Activated CD8-positive, alpha-beta memory T cell treated with anti-CD3 and anti-CD28 coated beads, Interleukin-2, amount 50 U/mL, for 48 hours (primary cell): ENCODE measurements at regions not wholly inside any gene's neighbourhood (a gene's known extent, or its start where the extent isn't known, plus 50 kb on each side); places are given as distances from the start of the nearest gene placed in this dataset.

Experiments used
- DNase-seq: peaks from one replicate; pipeline ENCODE4 v3.0.0-alpha.2; 2020

DNA sequence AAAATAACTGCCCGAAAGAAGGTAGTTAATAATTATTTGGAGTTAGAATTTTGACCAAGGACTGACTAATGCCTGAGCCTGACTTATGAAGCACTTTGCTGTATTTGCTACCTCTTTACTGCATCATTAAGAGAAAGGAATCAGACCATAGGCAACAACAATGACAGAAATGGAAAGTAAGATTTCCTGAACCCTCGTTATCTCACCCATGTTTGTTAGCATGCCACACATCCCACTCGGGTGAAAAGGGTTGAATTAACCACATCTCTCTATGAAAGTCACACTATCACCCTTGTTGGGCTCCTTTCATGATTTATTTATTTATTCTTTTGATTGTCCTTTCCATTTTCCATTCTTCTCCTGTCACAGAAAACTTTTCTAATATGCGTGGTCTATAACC lies 59.6 kb downstream of the OLIG3 start:
- no peak for DNase-seq

DNA sequence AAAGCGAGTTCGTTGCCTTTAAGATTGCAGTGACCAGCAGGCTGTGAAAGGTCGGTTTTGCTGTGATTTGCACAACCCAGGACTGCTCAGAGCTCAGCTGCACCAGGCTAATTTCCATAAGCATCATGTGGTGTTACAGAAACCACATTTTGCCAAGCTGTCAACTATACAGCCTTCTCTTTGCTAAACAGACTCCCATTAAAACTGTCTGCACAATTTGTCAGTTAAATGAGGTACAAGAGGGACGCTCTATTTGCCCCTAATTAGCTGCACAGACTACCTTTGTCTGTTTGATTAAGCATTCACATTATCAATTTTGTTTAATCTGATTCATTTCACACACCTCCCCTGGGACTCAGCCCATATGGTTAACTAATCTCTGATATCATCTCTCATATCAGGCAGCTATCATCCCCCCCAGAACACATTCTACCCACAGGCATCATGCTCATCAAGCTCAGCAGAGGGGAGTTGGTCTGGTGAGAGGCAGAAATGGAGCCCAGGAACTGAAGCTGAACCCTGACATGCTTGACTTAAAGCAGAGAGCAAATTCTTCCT lies 62.1 kb downstream of the OLIG3 start:
- DNase-seq: no peak

DNA sequence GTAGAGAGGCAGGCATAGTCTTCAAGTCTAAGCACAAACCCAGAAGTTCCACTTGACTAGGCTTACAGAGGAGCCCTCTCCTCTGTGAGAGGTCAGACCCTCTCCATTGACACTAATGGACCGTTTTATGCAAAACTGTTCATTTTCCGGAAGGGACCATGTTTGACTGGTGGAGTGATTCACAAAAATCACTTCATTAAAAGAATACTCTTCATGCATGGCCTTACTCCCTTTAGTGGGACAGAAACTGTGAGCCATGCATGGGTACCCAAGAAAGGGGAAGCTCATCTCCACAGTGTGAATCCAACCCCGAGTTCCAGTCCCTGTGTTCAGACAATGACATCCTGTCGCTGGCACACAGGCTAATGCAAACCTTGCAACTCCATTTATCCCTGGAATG lies 63.2 kb downstream of the OLIG3 start:
- no peak for DNase-seq

DNA sequence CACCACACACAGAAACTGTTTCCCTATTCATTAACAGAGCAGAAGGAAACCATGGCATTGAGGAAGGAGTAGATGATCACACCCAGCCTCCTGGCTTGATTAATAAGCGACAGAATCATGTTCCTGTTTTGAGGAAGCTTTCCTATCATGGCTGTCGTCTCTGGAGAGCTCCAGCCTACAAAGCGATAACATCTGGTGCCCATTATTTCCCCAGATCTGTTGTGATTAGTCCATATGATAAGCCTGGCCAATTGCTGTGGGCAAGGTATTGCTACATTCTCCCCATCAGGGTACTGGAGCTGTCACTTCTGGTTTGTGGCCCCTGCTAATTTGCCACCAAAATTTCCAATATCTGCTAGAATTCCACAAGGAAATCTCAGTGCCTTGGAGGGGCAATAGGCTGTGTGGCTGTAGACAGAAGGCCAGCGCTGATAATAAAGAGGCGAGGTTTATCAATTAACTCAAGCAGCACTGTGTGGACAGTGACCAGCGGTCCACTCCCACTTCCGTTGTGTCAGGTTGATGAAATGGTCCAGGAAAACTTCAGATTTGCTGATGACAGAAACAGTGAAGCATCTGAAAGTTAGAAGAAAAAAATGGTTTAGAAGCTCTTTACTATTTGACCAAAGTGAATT lies 66.4 kb downstream of the OLIG3 start:
- DNase-seq: no peak

DNA sequence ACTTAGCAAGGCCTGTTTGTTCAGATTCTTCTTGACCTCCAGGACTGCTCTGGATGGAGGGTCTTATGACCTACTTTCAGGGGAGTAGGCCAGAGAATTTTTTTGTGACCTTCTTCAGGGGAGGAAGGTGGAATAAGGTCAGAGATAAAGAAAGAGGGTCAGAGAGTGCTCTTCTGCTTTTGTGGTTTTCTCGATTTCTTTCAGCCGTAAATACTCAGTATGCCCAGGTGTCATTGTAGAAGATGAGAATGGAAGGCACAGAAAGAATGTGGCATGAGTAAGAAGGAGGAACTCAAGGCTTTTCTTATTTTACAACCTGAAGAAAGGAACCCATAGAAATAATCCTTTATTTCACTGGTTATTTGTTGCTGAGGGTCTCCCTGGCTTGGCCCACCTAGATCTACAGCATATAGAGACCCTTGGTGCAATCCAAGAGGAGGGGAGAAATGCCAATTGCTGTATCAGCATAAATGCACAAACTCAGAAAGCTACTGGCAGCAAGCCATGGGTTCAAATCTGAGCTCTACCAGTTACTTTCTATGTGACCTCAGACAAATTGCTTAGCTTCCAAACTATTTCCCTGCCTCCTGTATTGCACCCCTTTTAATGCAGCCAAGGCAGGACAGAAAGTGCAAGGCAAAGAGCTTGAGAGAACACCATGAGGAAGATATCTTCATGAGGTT lies 68.0 kb downstream of the OLIG3 start:
- DNase-seq: no peak

DNA sequence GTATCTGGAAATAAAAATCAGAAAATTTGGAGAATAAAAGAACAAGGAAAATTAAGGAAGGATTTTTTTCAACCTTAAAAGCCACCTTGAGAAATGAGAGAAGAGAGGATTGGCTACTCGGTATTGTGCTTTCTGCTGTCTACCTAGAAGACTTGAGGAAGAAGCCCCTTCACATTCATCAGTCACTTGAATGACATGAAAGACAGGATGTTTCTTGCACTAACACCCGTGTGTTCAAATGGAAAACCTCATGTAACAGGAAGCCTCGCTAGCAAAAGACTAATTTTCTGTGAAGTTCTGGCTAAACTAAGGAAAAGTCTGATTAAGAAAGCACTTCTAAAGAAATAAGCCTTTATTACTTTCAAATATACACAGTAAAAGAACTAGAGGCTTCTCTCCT lies 69.9 kb downstream of the OLIG3 start:
- no peak for DNase-seq

DNA sequence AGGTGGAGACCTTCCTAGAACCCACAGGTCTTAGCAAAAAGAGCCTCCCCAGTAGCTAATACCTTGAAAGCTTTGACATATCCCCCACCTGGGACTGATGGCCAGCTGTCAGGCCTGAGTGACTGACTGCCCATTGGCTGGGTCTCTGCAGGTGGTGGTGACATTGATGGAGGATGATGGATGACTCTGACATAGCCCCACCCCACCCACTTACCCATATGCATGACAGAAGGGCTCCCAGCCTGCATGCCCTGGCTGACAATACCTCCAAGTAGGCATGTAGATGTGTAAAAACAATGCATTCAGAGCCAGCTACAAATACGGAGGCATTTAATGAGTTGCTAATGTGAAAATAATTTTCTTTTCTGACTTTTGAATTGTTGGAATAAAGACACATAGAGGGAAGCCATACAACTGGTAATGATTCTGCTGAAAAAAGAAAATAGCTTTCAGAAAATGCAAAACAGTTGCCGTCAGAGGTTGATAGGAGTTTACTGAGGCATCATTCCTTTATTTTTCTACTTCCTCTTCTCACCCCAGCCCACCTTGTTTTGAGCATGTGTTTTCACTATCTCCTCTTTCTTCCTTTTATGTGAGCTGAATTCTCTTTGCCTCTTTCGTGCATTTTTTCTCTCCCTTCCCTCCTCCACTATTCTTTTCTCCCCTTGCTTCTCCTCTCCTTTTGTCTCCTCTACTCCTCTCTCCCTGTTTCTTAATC lies 70.6 kb downstream of the OLIG3 start:
- DNase-seq: no peak

DNA sequence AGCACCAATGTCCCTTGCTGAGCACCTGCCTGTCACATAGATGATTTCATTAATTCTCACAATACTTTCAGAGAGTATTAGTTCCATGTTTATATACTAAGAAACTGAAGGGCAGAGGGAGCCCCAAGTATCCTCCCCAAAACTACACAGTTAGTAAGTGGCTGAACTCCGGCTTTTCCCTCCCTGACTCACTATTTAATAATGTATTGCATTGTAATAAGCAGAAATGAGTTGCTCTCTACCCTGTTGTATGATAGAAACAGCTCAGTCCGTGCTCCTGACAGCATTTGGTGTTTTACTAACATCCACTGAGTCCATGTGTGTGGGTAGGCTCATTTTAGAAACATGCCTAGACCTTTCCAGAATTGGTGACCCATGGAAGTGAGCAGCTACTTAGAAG lies 76.8 kb downstream of the OLIG3 start:
- no peak for DNase-seq

DNA sequence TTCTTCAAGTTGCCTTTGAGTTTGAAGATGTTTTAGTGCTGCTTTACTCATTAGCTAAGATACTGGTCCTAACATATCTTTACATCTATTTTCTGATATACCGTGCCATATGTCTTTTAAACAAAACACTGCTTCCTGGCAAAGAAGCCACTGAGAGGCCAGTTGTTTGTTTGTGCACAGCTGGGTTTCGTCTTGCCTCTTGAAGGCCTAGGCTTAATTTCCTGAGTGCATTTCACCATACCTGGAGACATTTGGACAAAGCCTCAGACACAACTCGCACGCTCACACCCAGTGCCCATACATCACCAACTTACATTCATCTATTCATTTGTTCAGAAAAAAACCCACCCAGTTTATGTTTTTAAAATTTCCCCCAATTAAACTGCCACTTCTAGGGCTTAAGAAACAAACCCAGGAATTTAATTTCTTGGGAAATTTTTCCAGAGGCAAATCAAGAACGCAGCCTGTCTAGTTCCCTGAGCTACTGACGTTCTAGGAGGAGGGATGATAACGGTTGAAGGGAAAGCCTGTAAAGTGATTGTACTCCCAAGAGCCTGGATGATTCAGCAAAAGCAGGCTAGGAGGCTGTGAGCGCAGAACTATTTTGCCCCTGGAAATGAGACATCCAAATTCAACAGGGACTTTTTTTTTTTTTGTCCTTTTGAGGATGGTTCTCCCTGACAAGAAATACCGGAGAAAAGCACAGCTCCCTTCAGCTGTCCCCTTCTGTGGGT lies 77.7 kb downstream of the OLIG3 start:
- DNase-seq: no peak

DNA sequence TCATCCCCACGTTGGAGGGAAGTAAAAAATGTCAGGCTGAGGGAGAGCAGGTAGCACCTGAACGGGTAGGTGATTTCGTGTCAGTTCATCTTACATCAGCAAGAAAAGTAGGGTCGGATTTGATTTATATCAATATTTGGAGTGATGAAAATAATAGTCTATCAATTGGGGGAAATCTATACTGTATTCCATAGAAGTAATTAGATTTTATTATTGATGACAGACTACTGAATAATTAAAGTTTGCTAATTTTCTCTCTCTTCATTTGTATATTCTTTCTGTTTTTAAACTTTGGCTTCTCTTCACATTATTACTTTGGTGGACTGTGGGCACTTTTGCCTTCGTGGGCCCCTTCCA lies 78.4 kb downstream of the OLIG3 start:
- DNase-seq: no peak

DNA sequence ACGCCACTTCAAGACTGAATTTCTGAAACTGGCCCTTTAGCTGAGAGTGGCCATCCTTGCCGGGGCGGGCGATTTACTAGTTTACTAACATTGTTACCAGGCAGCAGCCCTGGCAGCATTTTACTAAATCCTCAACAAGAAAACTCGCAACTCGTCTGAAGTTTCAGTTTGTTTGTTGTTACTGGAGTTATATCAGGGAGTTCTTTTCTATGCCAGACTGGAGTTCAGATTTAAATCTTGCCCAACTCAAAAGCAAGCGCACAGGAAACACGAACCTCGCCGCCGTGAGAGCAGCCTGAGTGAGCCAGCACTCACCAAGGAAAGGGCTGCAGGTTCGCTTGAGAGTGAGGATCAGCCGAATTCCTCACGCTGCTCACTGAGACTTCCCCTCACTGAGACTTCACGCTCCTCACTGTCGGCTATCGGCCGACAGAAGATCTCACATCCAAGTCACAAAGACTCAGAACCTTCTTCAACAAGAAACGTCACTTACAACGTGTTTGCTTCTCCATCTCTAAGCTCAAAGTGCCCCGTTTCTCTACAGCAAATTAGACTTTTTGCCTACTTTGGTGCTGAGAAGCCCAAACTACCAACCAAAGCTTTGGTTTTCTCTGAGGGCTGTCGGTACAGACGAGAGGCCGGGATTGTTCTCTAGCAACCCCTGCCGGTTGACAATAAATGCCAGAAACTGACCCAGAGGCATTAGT lies 78.9 kb downstream of the OLIG3 start:
- DNase-seq: peak; percentile 71

DNA sequence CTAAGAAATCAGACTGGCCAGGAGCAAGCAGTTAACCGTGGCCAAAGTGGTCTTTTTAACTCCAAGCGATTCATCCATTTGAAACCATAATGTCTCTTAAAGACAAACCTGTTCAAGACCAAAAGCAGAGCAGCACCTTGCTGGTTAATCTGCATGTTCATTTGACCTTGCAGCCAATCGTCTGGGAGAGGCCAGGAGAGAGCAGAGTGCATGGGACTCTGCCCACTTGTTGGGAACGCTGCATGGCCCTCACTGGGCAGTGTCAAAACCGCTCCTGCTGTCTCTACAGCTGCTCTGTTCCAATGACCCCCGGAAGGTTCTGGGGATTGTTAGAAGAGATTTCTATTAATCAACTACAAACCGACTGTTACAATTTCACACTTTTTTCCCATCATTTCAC lies 79.6 kb downstream of the OLIG3 start:
- no peak for DNase-seq

DNA sequence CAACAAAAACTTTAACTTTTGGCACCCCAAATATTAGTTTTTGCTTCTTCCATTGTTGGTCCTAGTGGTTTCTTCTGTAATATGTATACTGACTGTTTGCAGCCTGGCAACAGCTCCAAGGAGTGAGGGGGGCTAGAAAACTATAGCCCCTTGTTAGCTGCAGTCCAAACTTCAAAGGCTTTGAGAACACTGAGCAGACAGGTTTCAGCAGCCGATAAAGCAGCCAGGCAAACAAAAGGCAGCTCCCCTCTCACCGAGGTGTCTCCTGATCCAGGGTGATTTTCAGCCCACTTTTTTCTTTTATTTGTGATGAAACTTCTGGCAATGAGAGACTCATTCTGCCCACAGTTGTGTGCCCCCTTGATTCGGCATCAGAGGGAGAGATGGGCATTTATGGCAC lies 80.7 kb downstream of the OLIG3 start:
- no peak for DNase-seq

DNA sequence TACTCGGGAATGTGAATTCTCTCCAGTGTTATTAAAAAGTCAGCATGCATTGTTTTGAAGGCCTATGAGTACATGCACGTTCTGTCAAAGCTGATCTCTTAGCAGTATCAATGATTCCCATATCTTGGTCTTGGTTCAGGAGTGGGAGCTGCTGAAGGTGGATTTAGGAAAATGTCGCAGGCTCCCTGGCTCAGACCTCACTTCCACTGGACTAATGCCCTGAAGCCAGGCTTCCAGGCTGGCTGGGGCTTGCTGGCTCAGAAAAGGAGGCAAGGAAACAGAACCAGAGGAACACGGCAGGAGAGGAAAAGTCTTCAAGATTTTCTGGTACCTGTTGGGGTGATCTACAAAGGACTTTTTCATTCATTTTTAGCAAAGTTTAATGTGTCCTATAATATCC lies 81.6 kb downstream of the OLIG3 start:
- DNase-seq: no peak

DNA sequence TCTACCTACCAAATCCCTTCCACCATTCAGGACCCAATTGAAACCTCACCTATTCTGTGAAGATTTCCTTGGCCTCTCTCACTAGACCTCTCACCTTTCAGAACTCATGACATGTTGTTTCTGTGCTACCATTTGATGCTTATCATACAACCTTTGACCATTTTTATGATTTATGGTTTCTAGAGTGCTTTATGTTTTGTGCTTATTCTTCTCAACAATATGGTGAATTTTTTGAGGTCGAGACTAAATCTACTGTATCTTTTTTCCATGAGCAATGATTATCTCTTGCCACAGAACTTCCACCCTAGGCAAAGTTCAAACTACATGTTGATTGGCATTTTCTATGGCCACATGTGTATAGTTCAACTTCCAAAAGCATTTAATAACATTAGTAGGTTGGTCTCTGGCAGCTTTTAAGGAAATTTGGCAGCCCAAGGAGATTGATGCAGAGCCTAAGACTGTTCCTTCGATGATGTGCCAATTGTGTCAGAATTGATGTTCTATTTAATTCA lies 84.9 kb downstream of the OLIG3 start:
- DNase-seq: no peak

DNA sequence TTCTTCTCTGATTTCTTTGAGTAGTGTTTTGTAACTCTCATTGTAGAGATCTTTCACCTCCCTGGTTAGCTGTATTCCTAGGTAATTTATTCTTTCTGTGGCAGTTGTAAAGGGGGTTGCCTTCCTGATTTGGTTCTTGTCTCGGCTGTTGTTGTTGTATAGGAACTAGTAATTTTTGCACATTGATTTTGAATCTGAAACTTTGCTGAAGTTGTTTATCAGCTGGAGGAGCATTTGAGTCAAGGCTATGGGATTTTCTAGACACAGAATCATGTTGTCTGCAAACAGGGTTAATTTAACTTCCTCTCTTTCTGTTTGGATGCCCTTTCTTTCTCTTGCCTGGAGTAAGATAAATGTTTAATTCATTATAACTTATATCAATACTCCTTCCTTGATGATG lies 86.4 kb downstream of the OLIG3 start:
- DNase-seq: no peak

DNA sequence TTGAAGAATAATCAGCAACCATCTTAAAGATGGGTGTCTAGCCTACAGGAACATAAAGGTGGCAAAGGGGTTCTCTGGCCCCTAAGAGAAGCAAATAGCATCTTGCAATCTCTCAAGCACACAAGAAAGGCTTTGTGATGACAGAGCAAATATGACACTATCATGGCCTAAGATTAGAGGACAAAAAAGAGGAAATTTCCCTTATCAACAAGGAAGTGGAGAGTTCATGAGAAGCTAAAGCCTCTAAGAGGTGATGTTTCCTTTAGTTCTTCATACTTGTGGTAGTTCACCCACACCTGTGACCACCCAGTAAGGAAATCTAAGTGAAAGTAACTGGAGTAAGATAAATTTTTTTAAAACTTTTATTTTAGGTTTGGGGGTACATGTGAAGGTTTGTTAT lies 88.4 kb downstream of the OLIG3 start:
- no peak for DNase-seq

DNA sequence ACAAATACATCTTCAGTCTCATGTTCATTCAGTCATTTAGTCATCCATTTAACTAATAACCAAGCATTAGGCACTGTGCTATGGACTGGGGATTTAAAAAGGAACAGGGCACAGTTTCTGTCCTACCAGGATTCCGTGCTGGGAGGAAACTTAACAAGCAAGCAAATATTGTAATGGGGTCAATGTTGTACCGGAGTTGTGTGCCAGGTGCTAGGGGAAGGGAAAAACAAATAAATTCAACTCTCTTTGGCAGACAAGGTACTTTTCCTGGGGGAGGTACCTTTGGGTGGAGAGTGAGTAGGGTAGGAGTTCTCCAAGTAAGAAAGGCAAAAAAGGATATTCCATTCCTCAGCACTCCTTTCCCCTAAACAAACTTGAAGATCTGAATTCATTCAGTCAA lies 90.3 kb downstream of the OLIG3 start:
- DNase-seq: no peak

DNA sequence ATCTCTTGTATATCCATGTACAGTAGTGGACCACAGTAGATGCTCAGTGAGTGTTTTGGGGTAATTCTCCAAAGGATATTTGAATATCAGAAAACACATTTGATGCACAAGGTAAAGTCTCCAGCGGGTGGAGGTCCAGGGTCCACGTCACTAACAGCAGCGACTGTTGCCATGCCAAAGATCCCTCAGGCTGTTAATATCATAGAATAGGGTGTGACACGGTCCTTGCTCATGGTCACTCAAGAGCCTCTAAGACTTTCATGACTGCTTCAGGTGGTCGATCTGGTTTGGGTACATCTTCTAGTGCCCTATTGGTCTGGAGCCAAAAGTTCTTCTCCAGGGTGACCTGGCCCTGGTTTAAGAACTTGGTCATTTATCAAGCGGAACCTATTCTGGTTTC lies 90.8 kb downstream of the OLIG3 start:
- DNase-seq: no peak

DNA sequence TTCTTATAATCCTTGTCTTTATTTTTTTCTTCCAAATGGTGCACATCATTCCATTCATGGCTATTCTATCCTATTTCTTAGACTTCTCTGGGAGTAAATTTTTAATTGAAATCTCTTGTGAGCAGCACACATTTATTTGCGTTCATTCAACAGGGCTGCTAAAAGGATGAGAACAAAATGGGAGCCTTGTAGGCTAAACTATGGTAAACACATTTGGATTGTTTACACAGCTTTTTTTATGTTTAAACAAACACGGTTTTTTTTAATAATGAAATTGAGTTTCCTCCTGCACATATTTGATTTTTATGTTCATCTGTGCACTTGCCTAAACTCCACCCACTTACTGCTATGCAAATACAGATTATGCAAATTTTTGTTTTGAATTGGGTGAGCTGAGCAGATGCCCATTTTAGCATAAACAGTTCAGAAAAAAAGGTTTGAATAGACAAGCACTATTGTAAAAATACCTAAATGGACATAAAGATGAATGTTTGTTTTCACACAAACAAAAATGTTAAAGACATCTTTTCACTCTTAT lies 92.0 kb downstream of the OLIG3 start:
- no peak for DNase-seq

DNA sequence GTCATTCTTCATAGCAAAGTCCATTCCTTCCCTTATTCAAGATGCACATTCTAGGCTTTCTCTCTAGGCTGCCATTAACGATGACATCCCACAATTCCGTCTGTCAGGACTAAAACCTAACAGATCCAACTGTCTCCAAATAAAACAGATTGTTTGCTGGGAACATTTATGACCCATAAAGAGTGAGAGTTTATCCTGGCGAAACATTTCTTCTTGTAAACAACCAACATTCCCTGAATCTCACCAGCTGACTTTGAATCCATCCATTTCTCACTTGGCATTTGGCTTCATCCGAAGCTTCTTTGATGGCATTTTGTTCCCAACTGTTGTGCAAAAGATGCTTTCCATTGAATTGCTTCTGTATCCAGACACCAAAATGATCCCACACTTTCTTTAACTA lies 93.1 kb downstream of the OLIG3 start:
- no peak for DNase-seq

DNA sequence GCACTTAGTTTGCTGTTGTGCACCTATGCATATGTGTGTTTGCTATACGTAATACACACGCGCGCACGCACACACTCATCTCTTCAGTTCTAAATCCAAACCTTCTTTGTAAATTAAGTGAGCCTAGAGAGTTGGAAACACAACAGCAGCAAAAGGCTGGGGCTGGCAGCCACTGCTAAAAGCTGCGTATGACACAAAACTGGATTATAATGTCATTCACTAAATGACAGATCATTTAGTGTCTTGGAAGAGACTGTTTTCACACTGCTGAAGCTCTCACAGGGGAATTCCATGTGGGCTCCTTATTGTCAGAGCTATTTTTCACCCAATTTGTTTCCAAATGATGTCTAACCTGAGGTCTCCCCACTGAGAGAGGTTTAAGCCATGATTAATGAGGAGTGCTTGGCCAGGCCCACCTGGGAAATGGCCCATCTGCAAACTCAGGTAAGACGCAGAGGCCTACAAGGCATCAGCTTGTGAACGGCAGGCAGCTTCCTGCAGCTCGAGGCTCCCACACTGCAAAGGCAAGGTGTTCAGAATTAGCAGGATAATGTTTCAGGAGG lies 94.2 kb downstream of the OLIG3 start:
- no peak for DNase-seq
